Upper lobe of left lung (tissue), 6 donors: ENCODE measurements at regions not wholly inside any gene's neighbourhood (a gene's known extent, or its start where the extent isn't known, plus 50 kb on each side); places are given as distances from the start of the nearest gene placed in this dataset.

Experiments
- ATAC-seq, 2 donors: fragments of 200-7000 bp; cut with Tn5 transposase; one replicate each; pipeline ENCODE4 v1.9.1; 2022; ENCODE audit warnings: mild to moderate bottlenecking in 2 of 2, moderate library complexity in 2 of 2; ENCODE audit not compliant: low FRiP score in 2 of 2
- DNase-seq, 2 donors: peaks; one replicate each; pipeline ENCODE4 v3.0.0-alpha.2; 2019 to 2020
- H3K27ac ChIP-seq, 4 donors: fragments of 200-600 bp; sonication (generic); one replicate each; pipeline ENCODE4 v1.5.1; 2016 to 2019
- H3K27me3 ChIP-seq, 4 donors: fragments of 200-600 bp; sonication (generic); one replicate each; pipeline ENCODE4 v1.5.1; 2017 to 2019
- H3K36me3 ChIP-seq, 4 donors: fragments of 200-600 bp; sonication (generic); one replicate each; pipeline ENCODE4 v1.5.1; 2016 to 2019
- H3K4me1 ChIP-seq, 4 donors: fragments of 200-600 bp; sonication (generic); one replicate each; pipeline ENCODE4 v1.5.1; 2018 to 2019
- H3K4me3 ChIP-seq, 4 donors: fragments of 200-600 bp; sonication (generic); one replicate each; pipeline ENCODE4 v1.5.1; 2017 to 2019; ENCODE audit warnings: mild to moderate bottlenecking in 2 of 4, moderate library complexity in 1 of 4
- H3K9me3 ChIP-seq, 4 donors: fragments of 200-600 bp; sonication (generic); one replicate each; pipeline ENCODE4 v1.5.1; 2018 to 2019
- CTCF ChIP-seq, 6 experiments: fragments of 450-650 bp in 4 of 6; fragments of 200-600 bp in 2 of 6; sonication (generic) in 2 of 6; IDR thresholded peaks; one replicate each; pipeline ENCODE4 v1.5.1; 2016 to 2019; ENCODE audit warnings: antibody characterized with exemption in 6 of 6
- EP300 ChIP-seq, 4 donors: sonication (generic); formaldehyde crosslinking; IDR thresholded peaks; one replicate each; pipeline ENCODE4 v1.5.1; 2017; ENCODE audit warnings: antibody characterized with exemption in 4 of 4, control low read depth in 2 of 4
- POLR2A ChIP-seq, 4 donors: fragments of 450-650 bp; IDR thresholded peaks; one replicate each; pipeline ENCODE4 v1.5.1; 2016 to 2017; ENCODE audit warnings: antibody characterized with exemption in 4 of 4, mild to moderate bottlenecking in 2 of 4
- POLR2AphosphoS5 ChIP-seq, 2 donors: sonication (generic); formaldehyde crosslinking; IDR thresholded peaks; one replicate each; pipeline ENCODE4 v1.5.1; 2017; ENCODE audit warnings: antibody characterized with exemption in 2 of 2
- WGBS, 2 donors: methylation state at CpG; one replicate each; pipeline ENCODE4 v1.1.5; 2017 to 2018; 5-methylcytosine and 5-hydroxymethylcytosine counted together
- donor health status: DM: no; HTN: no; CAD: no; lungs with moderate emphysema.
- donor health status: DM: no; HTN: yes; CAD: no; lungs with severe emphysema.

GRCh38 chr12:23431006-23431405 is 518.5 kb downstream of the SOX5 start:
- no peak for TF ChIP-seq EP300 (IDR thresholded peaks at IDR 0.05)
- TF ChIP-seq CTCF (IDR thresholded peaks at IDR 0.05), result no peak
- TF ChIP-seq POLR2A (IDR thresholded peaks at IDR 0.05), result no peak
- TF ChIP-seq POLR2AphosphoS5 (IDR thresholded peaks at IDR 0.05), result no peak
- 75 to 80% methylated on average over 1 of the region's 1 CpG for WGBS, 2 donors
- no peak for DNase-seq
- Histone ChIP-seq H3K27me3 (no peaks in the 10 kb centered on the region), H3K27ac (no peak overlapping the region), H3K36me3 (no peaks in the 10 kb centered on the region), H3K4me3 (no peak overlapping the region), H3K4me1 (no peaks in the 10 kb centered on the region), H3K9me3 (no peaks in the 10 kb centered on the region)
- no peak for ATAC-seq

GRCh38 chr12:23433121-23433520 is 516.3 kb downstream of the SOX5 start:
- Histone ChIP-seq H3K27me3 (no peaks in the 10 kb centered on the region), H3K4me3 (no peak overlapping the region), H3K4me1 (no peaks in the 10 kb centered on the region), H3K36me3 (no peaks in the 10 kb centered on the region), H3K9me3 (no peaks in the 10 kb centered on the region), H3K27ac (no peak overlapping the region)
- no peak for ATAC-seq
- no peak for DNase-seq
- TF ChIP-seq EP300 (IDR thresholded peaks at IDR 0.05), result no peak
- TF ChIP-seq POLR2A (IDR thresholded peaks at IDR 0.05), result no peak
- TF ChIP-seq POLR2AphosphoS5 (IDR thresholded peaks at IDR 0.05), result no peak
- TF ChIP-seq CTCF (IDR thresholded peaks at IDR 0.05), result no peak

DNA sequence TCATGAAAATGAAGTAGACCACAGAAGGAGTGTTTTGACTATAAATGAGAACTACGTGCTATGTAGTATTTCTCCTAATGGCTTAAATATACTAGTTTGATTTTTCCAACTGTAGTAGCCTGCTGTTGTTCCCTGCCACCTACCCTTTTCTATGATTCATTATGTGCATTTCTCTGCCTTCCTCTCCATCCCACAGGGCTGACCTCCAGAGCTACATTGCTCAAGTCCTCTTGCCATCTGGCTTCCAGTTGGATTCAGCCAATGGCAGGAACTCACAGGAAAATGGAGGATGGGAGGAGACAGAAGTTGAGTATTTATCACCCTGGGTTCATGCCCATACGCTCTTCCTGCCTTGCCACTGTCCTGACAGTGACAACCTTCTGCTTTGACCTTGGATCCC is 515.3 kb downstream of the SOX5 start:
- no peak overlapping the region for H3K4me3 ChIP-seq
- 80 to 95% methylated on average over 2 of the region's 2 CpGs for WGBS, 2 donors
- H3K9me3 ChIP-seq, result no peaks in the 10 kb centered on the region
- DNase-seq, result no peak
- H3K27me3 ChIP-seq, result no peaks in the 10 kb centered on the region
- no peaks in the 10 kb centered on the region for H3K36me3 ChIP-seq
- TF ChIP-seq POLR2AphosphoS5 (IDR thresholded peaks at IDR 0.05) (no peak), CTCF (IDR thresholded peaks at IDR 0.05) (no peak), POLR2A (IDR thresholded peaks at IDR 0.05) (no peak), EP300 (IDR thresholded peaks at IDR 0.05) (no peak)
- H3K4me1 ChIP-seq, result no peaks in the 10 kb centered on the region
- H3K27ac ChIP-seq, result no peak overlapping the region
- no peak for ATAC-seq

GRCh38 chr12:23446746-23447145 is 502.7 kb downstream of the SOX5 start:
- Histone ChIP-seq H3K27ac (no peak overlapping the region), H3K9me3 (no peaks in the 10 kb centered on the region), H3K4me3 (no peak overlapping the region), H3K4me1 (no peaks in the 10 kb centered on the region), H3K27me3 (no peaks in the 10 kb centered on the region), H3K36me3 (no peaks in the 10 kb centered on the region)
- WGBS, 2 donors, result 55 to 73% methylated on average over 3 of the region's 3 CpGs
- no peak for DNase-seq
- TF ChIP-seq EP300 (IDR thresholded peaks at IDR 0.05), result no peak
- no peak for TF ChIP-seq CTCF (IDR thresholded peaks at IDR 0.05)
- TF ChIP-seq POLR2AphosphoS5 (IDR thresholded peaks at IDR 0.05), result no peak
- no peak for TF ChIP-seq POLR2A (IDR thresholded peaks at IDR 0.05)
- no peak for ATAC-seq

- DNase-seq (no peak), ATAC-seq (no peak)
- no peaks in the 10 kb centered on the region for H3K9me3 ChIP-seq
- no peak overlapping the region for H3K27ac ChIP-seq
- WGBS, 2 donors, result 83 to 95% methylated on average over 1 of the region's 1 CpG
- no peak overlapping the region for H3K4me3 ChIP-seq
- H3K4me1 ChIP-seq, result no peaks in the 10 kb centered on the region
- TF ChIP-seq POLR2AphosphoS5 (IDR thresholded peaks at IDR 0.05) (no peak), EP300 (IDR thresholded peaks at IDR 0.05) (no peak), CTCF (IDR thresholded peaks at IDR 0.05) (no peak), POLR2A (IDR thresholded peaks at IDR 0.05) (no peak)
- H3K36me3 ChIP-seq, result no peaks in the 10 kb centered on the region
- H3K27me3 ChIP-seq, result no peaks in the 10 kb centered on the region
These were observed 498.7 kb downstream of the SOX5 start for GRCh38 chr12:23450810-23451209.
